H1 (cell line): ENCODE measurements at regions not wholly inside any gene's neighbourhood (a gene's known extent, or its start where the extent isn't known, plus 50 kb on each side); places are given as distances from the start of the nearest gene placed in this dataset.

ENCODE experiments used
- CTCF ChIA-PET: fragments of 300-600 bp; sonication (Branson Sonifier 250); formaldehyde crosslinking; loops from one replicate; lab custom pipeline; 2021; ENCODE audit not compliant: partially characterized antibody; lab: Charles Lee
- POLR2A ChIA-PET: fragments of 300-600 bp; sonication (Branson Sonifier 250); formaldehyde crosslinking; loops from one replicate; lab custom pipeline; 2021; ENCODE audit warnings: inconsistent platforms; ENCODE audit not compliant: partially characterized antibody; lab: Charles Lee
- DNase-seq, 2 experiments: peaks; one replicate each; pipeline versions ENCODE4 v3.0.0 to v3.0.0-alpha.2; 2010 to 2022; ENCODE audit warnings: low spot score in 2 of 2, low read depth in 1 of 2, mixed read lengths in 1 of 2
- FAIRE-seq: peaks from 2 replicates; lab custom pipeline; 2011; peaks lifted over from hg19 to GRCh38; lab: Jason Lieb, UNC
- H2AFZ ChIP-seq: 2 replicates; pipeline ENCODE4 v1.8.1; 2012; ENCODE audit warnings: low read length, inconsistent platforms
- H2AK5ac ChIP-seq: 2 replicates; pipeline ENCODE4 v1.6.1; 2013; ENCODE audit warnings: low read depth, low read length
- H2BK120ac ChIP-seq: replicated peaks from 2 replicates; pipeline ENCODE3; 2013; ENCODE audit warnings: low read depth, low read length, inconsistent platforms
- H2BK12ac ChIP-seq: 2 replicates; pipeline ENCODE4 v1.6.1; 2013; ENCODE audit warnings: low read depth, low read length
- H2BK15ac ChIP-seq: 2 replicates; pipeline ENCODE4 v1.6.1; 2013; ENCODE audit warnings: low read length
- H2BK20ac ChIP-seq: 2 replicates; pipeline ENCODE4 v1.6.1; 2013; ENCODE audit warnings: low read length
- H2BK5ac ChIP-seq: 2 replicates; pipeline ENCODE4 v1.6.1; 2013; ENCODE audit warnings: low read depth, low read length
- H3K14ac ChIP-seq: 2 replicates; pipeline ENCODE4 v1.6.1; 2013; ENCODE audit warnings: inconsistent platforms; ENCODE audit not compliant: insufficient read length
- H3K18ac ChIP-seq: 2 replicates; pipeline ENCODE4 v1.6.1; 2013; ENCODE audit warnings: low read length; ENCODE audit errors: extremely low read depth
- H3K23ac ChIP-seq: 2 replicates; pipeline ENCODE4 v1.6.1; 2013; ENCODE audit warnings: inconsistent platforms; ENCODE audit not compliant: insufficient read length
- H3K23me2 ChIP-seq: 2 replicates; pipeline ENCODE4 v1.6.1; 2013; ENCODE audit warnings: low read depth, low read length
- H3K27ac ChIP-seq: 2 replicates; pipeline ENCODE4 v1.6.1; 2011; ENCODE audit warnings: low read depth, low read length, inconsistent platforms
- H3K27me3 ChIP-seq, 4 experiments: replicated peaks in 1 of 4; 1 replicate in 1 of 4; 2 replicates in 3 of 4; pipeline versions ENCODE4 v1.6.1 to v1.8.1; 2011 to 2013; ENCODE audit warnings: low read length in 3 of 4, mild to moderate bottlenecking in 3 of 4, inconsistent platforms in 2 of 4, mixed read lengths in 2 of 4, moderate library complexity in 1 of 4; ENCODE audit not compliant: control insufficient read depth in 3 of 4, insufficient read depth in 3 of 4; ENCODE audit errors: extremely low read depth in 1 of 4
- H3K36me3 ChIP-seq, 4 experiments: 2 replicates each; pipeline versions ENCODE4 v1.6.1 to v1.8.1; 2011 to 2013; ENCODE audit warnings: mild to moderate bottlenecking in 4 of 4, low read length in 3 of 4, moderate library complexity in 2 of 4, control low read depth in 1 of 4, inconsistent platforms in 1 of 4; ENCODE audit not compliant: insufficient read depth in 4 of 4, control insufficient read depth in 2 of 4
- H3K4ac ChIP-seq: replicated peaks from 2 replicates; pipeline ENCODE3; 2013; ENCODE audit warnings: low read length, low read depth, mixed read lengths, inconsistent platforms; ENCODE audit not compliant: insufficient read length
- H3K4me1 ChIP-seq, 4 experiments: replicated peaks in 1 of 4; 1 replicate in 1 of 4; 2 replicates in 3 of 4; pipeline versions ENCODE4 v1.6.1 to v1.8.1; 2011 to 2013; ENCODE audit warnings: low read length in 3 of 4, inconsistent platforms in 2 of 4, mixed read lengths in 1 of 4; ENCODE audit not compliant: insufficient read depth in 4 of 4, control insufficient read depth in 3 of 4
- H3K4me2 ChIP-seq, 2 experiments: 2 replicates each; pipeline versions ENCODE4 v1.6.1 to v1.8.1; 2011 to 2013; ENCODE audit warnings: low read depth in 2 of 2, low read length in 2 of 2, control low read depth in 1 of 2, inconsistent platforms in 1 of 2, mild to moderate bottlenecking in 1 of 2; ENCODE audit not compliant: insufficient read depth in 1 of 2
- H3K4me3 ChIP-seq, 4 experiments: fragments of 200-600, 300-600 bp in 1 of 4; sonication (generic), shearing (Covaris generic), sonication (Bioruptor Twin) in 1 of 4; 2 replicates each; pipeline versions ENCODE4 v1.5.1 to v1.8.1; 2011 to 2016; ENCODE audit warnings: low read length in 4 of 4, low read depth in 3 of 4, control low read depth in 2 of 4, inconsistent platforms in 2 of 4, mild to moderate bottlenecking in 2 of 4, mixed read lengths in 1 of 4, moderate library complexity in 1 of 4; ENCODE audit not compliant: insufficient read depth in 2 of 4; ENCODE audit errors: extremely low read depth in 1 of 4
- H3K56ac ChIP-seq: replicated peaks from 2 replicates; pipeline ENCODE3; 2013; ENCODE audit warnings: low read depth, mild to moderate bottlenecking, mixed read lengths, low read length, inconsistent platforms; ENCODE audit not compliant: insufficient read length
- H3K79me1 ChIP-seq: 2 replicates; pipeline ENCODE4 v1.6.1; 2013; ENCODE audit warnings: low read depth, low read length, control low read depth
- H3K79me2 ChIP-seq, 2 experiments: 2 replicates each; pipeline versions ENCODE4 v1.6.1 to v1.8.1; 2012 to 2013; ENCODE audit warnings: low read length in 2 of 2, mild to moderate bottlenecking in 2 of 2, inconsistent platforms in 1 of 2; ENCODE audit not compliant: insufficient read depth in 2 of 2, control insufficient read depth in 1 of 2
- H3K9ac ChIP-seq, 4 experiments: replicated peaks in 1 of 4; 1 replicate in 1 of 4; 2 replicates in 3 of 4; pipeline versions ENCODE4 v1.6.1 to v1.8.1; 2011 to 2013; ENCODE audit warnings: low read depth in 3 of 4, low read length in 3 of 4, control low read depth in 2 of 4, mild to moderate bottlenecking in 2 of 4, moderate library complexity in 2 of 4, inconsistent platforms in 1 of 4; ENCODE audit errors: extremely low read depth in 1 of 4
- H3K9me3 ChIP-seq, 2 experiments: 2 replicates each; pipeline versions ENCODE4 v1.6.1 to v1.8.1; 2012 to 2013; ENCODE audit warnings: mild to moderate bottlenecking in 2 of 2, moderate library complexity in 2 of 2, control low read depth in 1 of 2, inconsistent platforms in 1 of 2, low read depth in 1 of 2, low read length in 1 of 2, mixed read lengths in 1 of 2; ENCODE audit not compliant: insufficient read depth in 2 of 2
- H4K20me1 ChIP-seq, 2 experiments: replicated peaks in 1 of 2; 2 replicates each; pipeline versions ENCODE3 to v1.8.1; 2011 to 2013; ENCODE audit warnings: inconsistent platforms in 2 of 2, low read length in 2 of 2, mild to moderate bottlenecking in 1 of 2; ENCODE audit not compliant: insufficient read depth in 2 of 2, control insufficient read depth in 1 of 2
- H4K5ac ChIP-seq: 2 replicates; pipeline ENCODE4 v1.6.1; 2013; ENCODE audit warnings: low read length, low read depth, mixed read lengths, inconsistent platforms; ENCODE audit not compliant: insufficient read length
- H4K8ac ChIP-seq: 2 replicates; pipeline ENCODE4 v1.8.0; 2013; ENCODE audit warnings: mild to moderate bottlenecking, moderate library complexity, low read length, inconsistent platforms; ENCODE audit not compliant: insufficient read depth; ENCODE audit errors: extremely low read depth
- H4K91ac ChIP-seq: replicated peaks from 2 replicates; pipeline ENCODE3; 2013; ENCODE audit warnings: low read length, mixed read lengths, inconsistent platforms; ENCODE audit not compliant: insufficient read length
- NRF1 ChIP-seq: IDR thresholded peaks from 2 replicates; pipeline ENCODE4 v1.6.1; 2011; ENCODE audit warnings: mild to moderate bottlenecking, low read depth, low read length, improper control_type of control experiment
- SAP30 ChIP-seq: fragments of 300-600 bp; sonication (generic); IDR thresholded peaks from 2 replicates; pipeline ENCODE4 v1.7.1; 2012; ENCODE audit warnings: low read length, moderate library complexity, mild to moderate bottlenecking, inconsistent platforms; ENCODE audit not compliant: insufficient read depth, insufficient replicate concordance
- WGBS, 2 experiments: shearing (Covaris generic) in 1 of 2; methylation state at CpG; one replicate each; pipeline versions ENCODE4 v1.1.6 to v1.1.7; 2013 to 2015; ENCODE audit warnings: low lambda C conversion rate in 2 of 2, mixed read lengths in 2 of 2, inconsistent platforms in 1 of 2, low coverage in 1 of 2, missing lambda C conversion rate in 1 of 2; ENCODE audit not compliant: insufficient replicate concordance in 2 of 2, insufficient coverage in 1 of 2, insufficient read length in 1 of 2; ENCODE audit errors: extremely low coverage in 1 of 2, missing lambda C conversion rate in 1 of 2; 5-methylcytosine and 5-hydroxymethylcytosine counted together

GRCh38 chr18:75809151-75809925, 381.8 kb upstream of the SMIM21 start:
- H3K79me2 ChIP-seq = no peaks in the 10 kb centered on the region
- H4K91ac ChIP-seq = no peak overlapping the region
- no peak overlapping the region for H3K4me3 ChIP-seq
- H2BK120ac ChIP-seq = no peak overlapping the region
- H3K4ac ChIP-seq = no peak overlapping the region
- no peak overlapping the region for H2BK15ac ChIP-seq
- H2BK12ac ChIP-seq = no peak overlapping the region
- H3K4me1 ChIP-seq = peaks cover 0 to 3% (median 0%) of the 10 kb centered on the region in 4 experiments; a peak in 1 of 7 replicates
- H4K20me1 ChIP-seq = no peaks in the 10 kb centered on the region
- ChIA-PET CTCF (interaction anchor here (0.6 to 1.0 kb wide), 2 partner anchors 29 to 44 kb away, joined by 4 read pairs; no protein-coding TSS in a partner anchor), POLR2A (no interaction called here)
- H3K27ac ChIP-seq = no peak overlapping the region
- H3K9ac ChIP-seq = no peak overlapping the region
- no peaks in the 10 kb centered on the region for H3K9me3 ChIP-seq
- no peak overlapping the region for H4K8ac ChIP-seq
- no peak overlapping the region for H4K5ac ChIP-seq
- no peak overlapping the region for H2AK5ac ChIP-seq
- FAIRE-seq (no peak), DNase-seq (no peak)
- no peak overlapping the region for H3K23ac ChIP-seq
- no peaks in the 10 kb centered on the region; the same call in 1 of the 2 replicates for H3K23me2 ChIP-seq
- no peak overlapping the region for H2BK20ac ChIP-seq
- no peaks in the 10 kb centered on the region for H3K36me3 ChIP-seq
- TF ChIP-seq SAP30 (no peak), NRF1 (no peak)
- no peak overlapping the region for H3K18ac ChIP-seq
- H3K79me1 ChIP-seq = no peaks in the 10 kb centered on the region
- no peak overlapping the region for H3K4me2 ChIP-seq
- H2AFZ ChIP-seq = peak overlapping the region; percentile 44
- no peaks in the 10 kb centered on the region for H3K27me3 ChIP-seq
- H2BK5ac ChIP-seq = no peak overlapping the region
- H3K56ac ChIP-seq = no peak overlapping the region
- 90% methylated on average over 19 of the region's 20 CpGs; no CpG with 5 or more reads in 1 of the 2 experiments for WGBS, 2 experiments
- no peak overlapping the region for H3K14ac ChIP-seq
